ENCODE measurements at regions not wholly inside any gene's neighbourhood (a gene's known extent, or its start where the extent isn't known, plus 50 kb on each side); places are given as distances from the start of the nearest gene placed in this dataset.

DNA sequence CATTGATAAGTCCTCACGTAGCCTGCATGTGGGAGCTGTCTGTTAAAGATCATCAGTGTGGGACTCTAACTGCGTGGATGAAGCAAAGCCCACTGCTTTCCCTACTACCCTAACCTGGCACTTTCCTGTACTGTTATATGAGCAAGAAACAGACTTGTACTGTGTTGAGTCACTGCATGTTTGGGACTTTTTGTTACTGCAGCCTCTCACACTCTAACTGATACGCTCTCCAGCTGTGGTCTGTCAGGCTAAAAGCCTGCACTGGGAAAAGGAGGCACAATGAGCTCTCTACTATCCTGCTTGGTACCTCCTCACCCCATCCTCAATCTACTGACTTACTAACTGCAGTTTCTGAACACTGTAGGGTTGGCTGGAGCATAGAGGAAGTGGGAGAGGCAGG is 93.7 kb upstream of the PLET1 start:
- DNase-seq (ENCODE audit: low read depth in 4 of 4, low spot score in 3 of 4) = no peak

DNA sequence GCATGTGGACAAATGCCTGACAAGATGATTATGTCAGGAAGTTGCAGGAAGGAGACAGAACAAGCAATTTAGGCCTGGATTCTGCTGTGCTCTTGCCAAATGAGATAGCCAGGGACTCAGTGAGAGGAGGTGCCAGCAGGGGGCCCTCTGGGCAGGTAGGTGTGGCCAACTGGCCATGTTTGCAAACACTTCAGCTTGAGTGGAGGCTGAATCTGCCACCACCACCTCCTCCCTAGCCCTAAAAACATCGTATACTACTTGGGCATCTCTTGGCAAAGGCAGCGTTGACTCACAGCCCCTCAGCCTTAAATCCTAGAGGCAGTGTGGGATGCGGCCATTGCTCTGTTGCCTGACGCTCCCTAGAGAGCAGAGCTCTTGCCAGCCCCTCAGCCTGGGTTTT is 95.1 kb upstream of the PLET1 start:
- no peak for DNase-seq (ENCODE audit: low read depth in 4 of 4, low spot score in 3 of 4)

- no peak for DNase-seq (ENCODE audit: low read depth in 4 of 4, low spot score in 3 of 4)
Observed at GRCh38 chr11:112357488-112357887, 96.8 kb upstream of the PLET1 start.

GRCh38 chr11:112361396-112361795 is 100.7 kb upstream of the PLET1 start:
- DNase-seq (ENCODE audit: low read depth in 4 of 4, low spot score in 3 of 4) = no peak

DNA sequence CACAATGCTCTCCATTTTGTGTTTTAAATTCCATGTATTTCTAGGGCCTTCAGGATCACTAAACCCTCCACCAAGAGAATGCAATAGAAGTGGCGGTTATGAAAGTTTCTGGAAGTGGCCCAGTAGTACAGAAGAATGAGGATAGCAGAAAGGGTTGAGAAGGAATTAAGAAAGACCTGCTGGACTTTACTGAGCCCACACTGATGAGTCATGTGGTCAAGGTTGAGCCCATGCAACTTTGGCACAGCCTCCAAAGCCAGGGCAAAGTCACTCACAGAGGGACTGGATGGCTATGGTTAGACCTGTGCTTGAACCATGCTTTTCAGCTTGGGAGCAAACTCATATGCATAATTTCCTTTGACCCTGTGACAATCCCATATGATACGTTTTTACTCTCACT is 102.9 kb upstream of the PLET1 start:
- no peak for DNase-seq (ENCODE audit: low read depth in 4 of 4, low spot score in 3 of 4)

- DNase-seq (ENCODE audit: low read depth in 4 of 4, low spot score in 3 of 4) = no peak
Observed at GRCh38 chr11:112364962-112365481, 104.4 kb upstream of the PLET1 start.

DNA sequence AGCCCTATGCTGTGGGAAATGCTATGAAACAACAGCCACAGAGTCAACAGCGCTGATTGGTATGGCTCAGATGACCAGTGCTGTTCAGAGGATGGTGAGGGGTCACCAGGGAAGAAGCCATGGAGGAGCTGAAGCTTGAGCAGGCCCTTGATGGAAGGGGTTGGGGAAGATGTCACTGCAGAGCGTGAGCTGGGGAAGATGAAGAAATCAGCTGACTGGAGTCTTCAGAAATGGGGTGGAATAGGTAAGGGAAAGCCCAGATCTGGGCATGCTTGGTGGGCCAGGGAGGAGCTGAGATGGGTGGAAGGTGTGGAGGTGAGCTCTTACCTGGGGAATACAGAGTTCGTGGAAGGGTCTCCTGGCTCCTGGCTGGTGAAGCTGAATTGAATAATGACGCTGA is 105.4 kb upstream of the PLET1 start:
- no peak for DNase-seq (ENCODE audit: low read depth in 4 of 4, low spot score in 3 of 4)

DNA sequence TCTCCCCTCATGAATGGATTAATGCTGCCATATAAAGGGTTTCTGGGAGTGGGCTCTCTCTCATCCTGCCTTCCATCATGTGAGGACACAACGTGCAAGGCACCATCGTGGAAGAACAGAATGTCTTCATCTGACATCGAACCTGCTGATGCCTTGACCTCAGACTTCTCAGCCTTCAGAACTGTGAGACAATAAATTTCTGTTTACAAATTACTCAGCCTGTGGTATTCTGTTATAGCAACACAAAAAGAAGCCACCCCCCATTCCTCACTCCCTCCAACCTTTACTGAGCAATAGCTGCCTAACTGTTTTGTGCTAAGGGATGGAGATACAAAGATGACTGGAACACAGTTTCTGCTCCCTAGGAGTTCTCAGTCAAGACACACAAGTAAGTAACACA is 106.1 kb upstream of the PLET1 start:
- DNase-seq (ENCODE audit: low read depth in 4 of 4, low spot score in 3 of 4) = no peak

DNA sequence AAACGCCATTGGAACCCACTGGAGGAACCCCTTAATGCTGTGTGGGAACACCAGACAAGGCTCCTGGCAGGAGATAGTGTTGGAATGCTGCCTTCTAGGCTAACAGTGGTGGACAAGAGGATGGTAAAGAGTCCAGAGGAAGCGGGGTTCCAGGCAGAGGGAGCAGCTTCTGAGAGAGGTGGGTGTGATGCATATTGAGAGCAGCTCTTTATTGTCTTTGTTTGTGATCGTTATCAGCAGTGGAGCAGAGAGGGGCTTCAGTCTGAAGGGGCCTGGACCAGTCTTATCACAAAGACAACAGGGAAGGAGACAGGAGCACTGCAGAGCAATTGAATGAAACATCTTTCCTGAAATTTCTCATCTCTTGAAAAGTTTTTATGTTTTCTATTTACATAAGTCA is 106.8 kb upstream of the PLET1 start:
- DNase-seq (ENCODE audit: low read depth in 4 of 4, low spot score in 3 of 4) = no peak

GRCh38 chr11:112367895-112368294 is 107.2 kb upstream of the PLET1 start:
- no peak for DNase-seq (ENCODE audit: low read depth in 4 of 4, low spot score in 3 of 4)

DNA sequence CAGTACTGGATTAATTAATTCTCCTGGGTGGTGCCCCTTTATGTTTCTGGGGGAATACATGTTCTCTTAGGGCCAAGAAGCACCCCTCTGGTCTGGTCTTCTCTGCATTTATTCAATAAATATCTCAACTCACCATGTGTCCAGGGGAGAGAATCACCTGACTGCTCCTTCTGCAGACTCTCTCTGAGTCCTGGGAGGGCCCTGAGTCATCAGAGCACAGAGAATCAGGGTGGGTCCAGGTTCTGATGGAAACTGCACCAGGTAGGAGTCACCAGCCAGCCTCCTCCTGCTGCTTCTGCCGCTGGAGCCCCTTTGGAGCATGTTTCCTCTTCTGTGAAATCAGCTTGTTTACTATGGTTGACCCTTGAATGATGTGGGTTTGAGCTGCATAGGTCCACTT is 107.7 kb upstream of the PLET1 start:
- DNase-seq (ENCODE audit: low read depth in 4 of 4, low spot score in 3 of 4) = no peak

DNA sequence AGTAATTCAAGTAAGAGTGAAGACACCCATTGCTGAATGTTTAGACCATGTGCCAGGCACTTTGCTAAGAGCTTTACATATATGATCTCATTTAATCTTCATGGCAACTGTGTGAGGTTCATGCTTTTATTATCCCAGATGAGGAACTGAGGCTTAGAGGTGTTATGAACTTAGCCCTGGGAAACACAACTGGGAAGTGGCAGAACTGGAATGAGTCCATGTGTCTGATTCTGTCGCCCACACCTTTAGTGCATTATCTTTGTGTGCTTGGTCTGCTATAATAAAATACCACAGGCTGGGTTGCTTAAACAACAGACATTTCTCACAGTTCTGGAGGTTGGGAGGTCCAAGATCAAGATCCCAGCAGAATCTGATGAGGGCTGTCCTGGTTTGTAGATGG is 108.7 kb upstream of the PLET1 start:
- DNase-seq (ENCODE audit: low read depth in 4 of 4, low spot score in 3 of 4) = no peak

- no peak for DNase-seq (ENCODE audit: low read depth in 4 of 4, low spot score in 3 of 4)
Observed at GRCh38 chr11:112369916-112370315, 109.3 kb upstream of the PLET1 start.

DNA sequence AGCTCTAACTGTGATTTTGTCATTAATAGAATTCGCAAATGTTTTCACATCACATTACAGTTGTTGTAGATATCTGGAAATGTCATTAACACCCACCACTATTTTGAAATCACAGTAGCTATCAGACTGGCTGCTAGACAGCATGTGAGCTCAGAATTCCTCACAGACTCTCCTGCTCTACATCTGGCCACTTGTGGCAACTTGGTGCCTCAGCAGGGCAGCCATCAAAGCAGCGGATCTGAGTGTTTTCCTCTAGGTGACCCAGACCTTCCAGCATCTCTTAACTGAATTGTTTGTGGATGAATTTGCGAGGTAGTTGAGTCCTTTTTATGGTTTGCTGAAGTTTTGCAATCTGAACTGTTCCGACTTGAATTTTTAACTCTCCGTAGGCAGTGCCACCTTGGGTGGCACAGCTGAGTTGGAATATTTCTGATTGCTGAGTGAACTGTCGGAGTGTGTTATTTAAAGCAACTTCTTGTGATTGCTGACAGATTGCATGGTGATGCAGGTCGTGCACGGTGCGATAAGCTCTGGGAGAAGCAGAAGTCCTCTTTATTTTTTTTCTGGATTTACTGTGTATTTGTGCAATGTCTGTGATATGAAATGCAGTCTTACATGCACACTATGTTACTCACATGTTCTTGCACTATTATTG is 114.0 kb upstream of the PLET1 start:
- no peak for DNase-seq (ENCODE audit: low read depth in 4 of 4, low spot score in 3 of 4)

DNA sequence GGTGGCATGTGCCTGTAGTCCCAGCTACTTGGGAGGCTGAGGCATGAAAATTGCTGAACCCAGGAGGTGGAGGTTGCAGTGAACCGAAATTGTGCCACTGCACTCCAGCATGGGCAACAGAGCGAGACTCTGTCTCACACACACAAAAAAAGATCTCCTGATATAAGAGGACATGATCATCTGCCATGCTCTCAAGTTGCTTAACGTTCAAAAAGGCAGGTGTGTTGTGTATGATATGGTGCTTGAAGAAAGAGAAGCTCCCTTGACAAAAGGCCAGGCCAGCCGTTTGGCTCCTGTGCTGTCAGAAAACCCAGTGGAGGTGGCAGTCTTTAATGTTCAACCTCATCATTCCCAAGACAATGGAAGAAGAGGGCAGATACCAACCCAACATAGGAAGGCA is 117.3 kb upstream of the PLET1 start:
- DNase-seq (ENCODE audit: low read depth in 4 of 4, low spot score in 3 of 4) = no peak

GRCh38 chr11:112380464-112380863 is 119.8 kb upstream of the PLET1 start:
- DNase-seq (ENCODE audit: low read depth in 4 of 4, low spot score in 3 of 4) = no peak

GRCh38 chr11:112381578-112381977 is 120.9 kb upstream of the PLET1 start:
- no peak for DNase-seq (ENCODE audit: low read depth in 4 of 4, low spot score in 3 of 4)

DNA sequence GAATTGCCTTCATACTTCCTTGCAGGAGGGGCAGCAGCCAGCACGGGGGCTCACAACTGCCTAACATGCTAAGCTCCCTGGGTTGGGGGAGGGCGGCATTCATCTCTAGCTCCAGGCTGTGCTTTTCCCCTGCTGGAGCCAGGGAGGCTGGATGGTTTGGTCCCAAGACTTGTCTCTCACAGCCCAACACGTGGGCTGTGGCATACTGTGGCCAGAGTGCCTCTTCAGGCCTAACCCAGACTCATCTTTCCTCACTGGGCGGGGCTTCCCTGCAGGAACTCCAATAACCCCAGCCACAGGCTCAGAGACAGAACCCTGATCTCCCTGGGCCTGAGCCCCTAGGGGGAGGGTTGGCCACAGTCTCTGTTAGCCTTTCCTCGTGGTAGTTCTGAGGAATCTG is 121.9 kb upstream of the PLET1 start:
- DNase-seq (ENCODE audit: low read depth in 4 of 4, low spot score in 3 of 4) = no peak

GRCh38 chr11:112388496-112388895 is 127.8 kb upstream of the PLET1 start:
- DNase-seq (ENCODE audit: low read depth in 4 of 4, low spot score in 3 of 4) = no peak

- no peak for DNase-seq (ENCODE audit: low read depth in 4 of 4, low spot score in 3 of 4)
Observed at GRCh38 chr11:112391086-112391485, 130.4 kb upstream of the PLET1 start.

DNA sequence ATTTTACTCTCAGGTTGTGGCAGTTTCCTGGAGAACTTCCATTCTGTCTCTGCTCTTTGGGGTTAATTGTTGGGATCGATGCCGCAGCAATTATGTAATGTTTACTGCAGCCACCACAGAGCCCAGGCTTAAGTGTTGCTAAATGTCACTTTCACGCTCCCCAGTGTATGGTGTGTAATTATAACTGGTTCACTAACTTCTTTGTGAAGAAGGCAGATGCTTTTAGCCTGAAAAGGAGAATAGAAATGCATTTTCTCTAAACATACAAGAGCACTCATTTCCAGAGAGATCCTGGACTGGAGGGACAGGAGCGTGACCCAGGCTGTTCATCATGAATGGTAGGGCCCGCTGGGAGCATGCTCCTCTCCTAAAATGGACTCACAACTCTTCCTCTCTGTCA is 132.2 kb upstream of the PLET1 start:
- no peak for DNase-seq (ENCODE audit: low read depth in 4 of 4, low spot score in 3 of 4)

GRCh38 chr11:112394304-112394703 is 133.6 kb upstream of the PLET1 start:
- no peak for DNase-seq (ENCODE audit: low read depth in 4 of 4, low spot score in 3 of 4)

- DNase-seq (ENCODE audit: low read depth in 4 of 4, low spot score in 3 of 4) = no peak
Observed at GRCh38 chr11:112396076-112396475, 135.4 kb upstream of the PLET1 start.
